ENCODE measurements at regions not wholly inside any gene's neighbourhood (a gene's known extent, or its start where the extent isn't known, plus 50 kb on each side); places are given as distances from the start of the nearest gene placed in this dataset.

DNA sequence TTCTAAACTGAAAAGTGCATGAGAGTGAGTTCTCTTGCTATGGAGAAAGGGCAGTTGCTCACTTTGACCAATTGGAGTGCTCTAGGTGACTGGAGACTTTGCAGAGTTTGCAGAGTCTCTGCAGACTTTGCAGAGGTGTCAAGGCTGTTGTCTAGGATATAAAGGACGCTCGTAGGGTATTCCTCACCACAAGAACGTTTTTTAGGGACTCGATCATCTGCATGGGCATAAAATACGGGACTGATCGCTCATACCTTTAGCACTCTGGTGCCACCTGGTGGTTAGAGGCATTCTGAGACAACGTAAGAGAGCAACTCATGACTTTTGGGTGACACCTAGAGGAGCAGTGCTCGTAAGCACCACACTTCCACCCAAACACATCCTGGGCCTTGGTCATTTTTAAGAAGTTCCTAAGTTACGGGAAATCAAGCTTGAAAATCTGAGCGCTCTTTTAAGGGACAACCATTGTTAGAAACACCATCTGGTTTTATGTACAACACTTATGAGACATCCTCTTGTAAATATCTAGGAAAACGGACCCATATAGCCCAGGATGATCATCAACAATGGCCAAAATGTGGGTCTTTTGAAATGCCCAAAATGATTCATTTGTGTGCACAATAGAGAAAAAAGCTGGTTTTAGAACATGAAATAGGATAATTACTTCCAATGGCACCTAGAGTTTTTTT, 51.6 kb upstream of the XCR1 start (continued):
- TF ChIP-seq KDM2A (CRISPR knock-in tag; IDR thresholded peaks at IDR 0.05; ENCODE audit: borderline replicate concordance, low read depth) (0 out of 2 replicates have a peak, but pooled peaks have one; percentile 48), THAP11 (CRISPR knock-in tag; IDR thresholded peaks at IDR 0.05) (peak; percentile 63), ZBTB20 (CRISPR knock-in tag; IDR thresholded peaks at IDR 0.05; ENCODE audit: borderline replicate concordance, low read depth) (no peak), XRCC5 (optimal IDR thresholded peaks at IDR 0.05; ENCODE audit: low read length) (peak; percentile 65), ZNF501 (CRISPR knock-in tag; IDR thresholded peaks at IDR 0.05) (no peak), GZF1 (CRISPR knock-in tag; IDR thresholded peaks at IDR 0.05) (no peak), HNF4A (CRISPR knock-in tag; IDR thresholded peaks at IDR 0.05) (no peak), SMC3 (IDR thresholded peaks at IDR 0.05; ENCODE audit: low read length) (peak; percentile 98), FOSL2 (CRISPR knock-in tag; IDR thresholded peaks at IDR 0.05) (peak; percentile 36), REPIN1 (CRISPR knock-in tag; IDR thresholded peaks at IDR 0.05; ENCODE audit: borderline replicate concordance, low read depth) (peak; percentile 21; the same call in 1 of the 2 replicates), ZSCAN31 (CRISPR knock-in tag; IDR thresholded peaks at IDR 0.05; ENCODE audit: low read depth) (0 out of 2 replicates have a peak, but pooled peaks have one; percentile 44), ZNF136 (CRISPR knock-in tag; IDR thresholded peaks at IDR 0.05; ENCODE audit: low read depth) (no peak)
- TF ChIP-seq, protein P1, sequence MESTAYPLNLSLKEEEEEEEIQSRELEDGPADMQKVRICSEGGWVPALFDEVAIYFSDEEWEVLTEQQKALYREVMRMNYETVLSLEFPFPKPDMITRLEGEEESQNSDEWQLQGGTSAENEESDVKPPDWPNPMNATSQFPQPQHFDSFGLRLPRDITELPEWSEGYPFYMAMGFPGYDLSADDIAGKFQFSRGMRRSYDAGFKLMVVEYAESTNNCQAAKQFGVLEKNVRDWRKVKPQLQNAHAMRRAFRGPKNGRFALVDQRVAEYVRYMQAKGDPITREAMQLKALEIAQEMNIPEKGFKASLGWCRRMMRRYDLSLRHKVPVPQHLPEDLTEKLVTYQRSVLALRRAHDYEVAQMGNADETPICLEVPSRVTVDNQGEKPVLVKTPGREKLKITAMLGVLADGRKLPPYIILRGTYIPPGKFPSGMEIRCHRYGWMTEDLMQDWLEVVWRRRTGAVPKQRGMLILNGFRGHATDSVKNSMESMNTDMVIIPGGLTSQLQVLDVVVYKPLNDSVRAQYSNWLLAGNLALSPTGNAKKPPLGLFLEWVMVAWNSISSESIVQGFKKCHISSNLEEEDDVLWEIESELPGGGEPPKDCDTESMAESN (CRISPR knock-in tag; conservative IDR thresholded peaks at IDR 0.05): peak; percentile 55; the same call in 1 of the 2 replicates
- TF ChIP-seq, protein P2, sequence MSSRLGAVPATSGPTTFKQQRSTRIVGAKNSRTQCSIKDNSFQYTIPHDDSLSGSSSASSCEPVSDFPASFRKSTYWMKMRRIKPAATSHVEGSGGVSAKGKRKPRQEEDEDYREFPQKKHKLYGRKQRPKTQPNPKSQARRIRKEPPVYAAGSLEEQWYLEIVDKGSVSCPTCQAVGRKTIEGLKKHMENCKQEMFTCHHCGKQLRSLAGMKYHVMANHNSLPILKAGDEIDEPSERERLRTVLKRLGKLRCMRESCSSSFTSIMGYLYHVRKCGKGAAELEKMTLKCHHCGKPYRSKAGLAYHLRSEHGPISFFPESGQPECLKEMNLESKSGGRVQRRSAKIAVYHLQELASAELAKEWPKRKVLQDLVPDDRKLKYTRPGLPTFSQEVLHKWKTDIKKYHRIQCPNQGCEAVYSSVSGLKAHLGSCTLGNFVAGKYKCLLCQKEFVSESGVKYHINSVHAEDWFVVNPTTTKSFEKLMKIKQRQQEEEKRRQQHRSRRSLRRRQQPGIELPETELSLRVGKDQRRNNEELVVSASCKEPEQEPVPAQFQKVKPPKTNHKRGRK (CRISPR knock-in tag; IDR thresholded peaks at IDR 0.05): no peak
- TF ChIP-seq, protein P3, sequence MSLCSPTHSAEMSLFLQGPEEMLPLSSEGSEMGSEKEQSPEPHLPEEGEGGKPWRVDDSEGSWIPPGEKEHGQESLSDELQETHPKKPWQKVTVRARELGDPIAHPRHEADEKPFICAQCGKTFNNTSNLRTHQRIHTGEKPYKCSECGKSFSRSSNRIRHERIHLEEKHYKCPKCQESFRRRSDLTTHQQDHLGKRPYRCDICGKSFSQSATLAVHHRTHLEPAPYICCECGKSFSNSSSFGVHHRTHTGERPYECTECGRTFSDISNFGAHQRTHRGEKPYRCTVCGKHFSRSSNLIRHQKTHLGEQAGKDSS (CRISPR knock-in tag; IDR thresholded peaks at IDR 0.05; ENCODE audit: borderline replicate concordance, low read depth): peak; percentile 30; the same call in 1 of the 2 replicates
- TF ChIP-seq, protein P4, sequence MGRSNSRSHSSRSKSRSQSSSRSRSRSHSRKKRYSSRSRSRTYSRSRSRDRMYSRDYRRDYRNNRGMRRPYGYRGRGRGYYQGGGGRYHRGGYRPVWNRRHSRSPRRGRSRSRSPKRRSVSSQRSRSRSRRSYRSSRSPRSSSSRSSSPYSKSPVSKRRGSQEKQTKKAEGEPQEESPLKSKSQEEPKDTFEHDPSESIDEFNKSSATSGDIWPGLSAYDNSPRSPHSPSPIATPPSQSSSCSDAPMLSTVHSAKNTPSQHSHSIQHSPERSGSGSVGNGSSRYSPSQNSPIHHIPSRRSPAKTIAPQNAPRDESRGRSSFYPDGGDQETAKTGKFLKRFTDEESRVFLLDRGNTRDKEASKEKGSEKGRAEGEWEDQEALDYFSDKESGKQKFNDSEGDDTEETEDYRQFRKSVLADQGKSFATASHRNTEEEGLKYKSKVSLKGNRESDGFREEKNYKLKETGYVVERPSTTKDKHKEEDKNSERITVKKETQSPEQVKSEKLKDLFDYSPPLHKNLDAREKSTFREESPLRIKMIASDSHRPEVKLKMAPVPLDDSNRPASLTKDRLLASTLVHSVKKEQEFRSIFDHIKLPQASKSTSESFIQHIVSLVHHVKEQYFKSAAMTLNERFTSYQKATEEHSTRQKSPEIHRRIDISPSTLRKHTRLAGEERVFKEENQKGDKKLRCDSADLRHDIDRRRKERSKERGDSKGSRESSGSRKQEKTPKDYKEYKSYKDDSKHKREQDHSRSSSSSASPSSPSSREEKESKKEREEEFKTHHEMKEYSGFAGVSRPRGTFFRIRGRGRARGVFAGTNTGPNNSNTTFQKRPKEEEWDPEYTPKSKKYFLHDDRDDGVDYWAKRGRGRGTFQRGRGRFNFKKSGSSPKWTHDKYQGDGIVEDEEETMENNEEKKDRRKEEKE (IDR thresholded peaks at IDR 0.05): no peak
- TF ChIP-seq, protein P5, sequence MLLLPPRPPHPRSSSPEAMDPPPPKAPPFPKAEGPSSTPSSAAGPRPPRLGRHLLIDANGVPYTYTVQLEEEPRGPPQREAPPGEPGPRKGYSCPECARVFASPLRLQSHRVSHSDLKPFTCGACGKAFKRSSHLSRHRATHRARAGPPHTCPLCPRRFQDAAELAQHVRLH (CRISPR knock-in tag; IDR thresholded peaks at IDR 0.05; ENCODE audit: borderline replicate concordance, low read depth): peak; percentile 55; the same call in 1 of the 2 replicates

Data from HepG2 (cell line).